Endothelial cell (in vitro differentiated cells): ENCODE measurements at regions not wholly inside any gene's neighbourhood (a gene's known extent, or its start where the extent isn't known, plus 50 kb on each side); places are given as distances from the start of the nearest gene placed in this dataset.

Source experiments
- DNase-seq: peaks from one replicate; pipeline ENCODE4 v3.0.0; 2021; ENCODE audit warnings: low spot score
- H3K27ac Mint-ChIP-seq: one replicate; pipeline ENCODE4 v1.8.0; 2021; ENCODE audit warnings: mixed read lengths, inconsistent platforms; ENCODE audit not compliant: unreplicated experiment
- H3K27me3 Mint-ChIP-seq: one replicate; pipeline ENCODE4 v1.8.0; 2021; ENCODE audit warnings: mild to moderate bottlenecking, moderate library complexity, mixed read lengths, inconsistent platforms; ENCODE audit not compliant: unreplicated experiment
- H3K36me3 Mint-ChIP-seq: one replicate; pipeline ENCODE4 v1.8.0; 2021; ENCODE audit warnings: mild to moderate bottlenecking, low read depth, mixed read lengths, inconsistent platforms; ENCODE audit not compliant: unreplicated experiment
- H3K4me1 Mint-ChIP-seq: one replicate; pipeline ENCODE4 v1.8.0; 2021; ENCODE audit warnings: mild to moderate bottlenecking, mixed read lengths, inconsistent platforms; ENCODE audit not compliant: unreplicated experiment
- H3K4me3 Mint-ChIP-seq: one replicate; pipeline ENCODE4 v1.8.0; 2021; ENCODE audit warnings: mild to moderate bottlenecking, mixed read lengths, inconsistent platforms; ENCODE audit not compliant: unreplicated experiment
- H3K9me3 Mint-ChIP-seq: one replicate; pipeline ENCODE4 v1.8.0; 2021; ENCODE audit warnings: mixed read lengths, inconsistent platforms; ENCODE audit not compliant: unreplicated experiment
- TF ChIP-seq, protein P1 (sequence below): fragments of 200-600 bp; sonication (generic); IDR thresholded peaks from one replicate; pipeline ENCODE4 v1.5.0; 2021; ENCODE audit warnings: antibody characterized with exemption; ENCODE audit not compliant: unreplicated experiment

DNA sequence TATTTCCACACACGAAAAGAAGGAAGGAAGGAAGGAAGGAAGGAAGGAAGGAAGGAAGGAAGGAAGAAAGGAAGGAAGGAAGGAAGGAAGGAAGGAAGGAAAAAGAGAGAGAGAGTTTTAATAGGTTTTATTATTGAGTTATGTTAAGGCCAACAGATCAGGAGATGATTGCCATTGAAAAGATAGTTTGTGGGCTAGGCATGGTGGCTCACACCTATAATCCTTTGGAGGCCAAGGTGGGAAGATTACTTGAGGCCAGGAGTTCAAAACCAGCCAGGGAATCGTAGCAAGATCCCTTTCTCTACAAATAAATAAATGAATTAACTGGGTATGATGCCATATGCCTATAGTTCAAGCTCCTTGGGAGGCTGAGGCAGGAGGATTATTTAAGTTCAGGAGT, 877.2 kb downstream of the TLE4 start:
- no peaks in the 10 kb centered on the region for H3K27me3 Mint-ChIP-seq
- no peaks in the 10 kb centered on the region for H3K9me3 Mint-ChIP-seq
- no peaks in the 10 kb centered on the region for H3K4me1 Mint-ChIP-seq
- no peak overlapping the region for H3K27ac Mint-ChIP-seq
- H3K4me3 Mint-ChIP-seq = no peak overlapping the region
- TF ChIP-seq, protein P1, sequence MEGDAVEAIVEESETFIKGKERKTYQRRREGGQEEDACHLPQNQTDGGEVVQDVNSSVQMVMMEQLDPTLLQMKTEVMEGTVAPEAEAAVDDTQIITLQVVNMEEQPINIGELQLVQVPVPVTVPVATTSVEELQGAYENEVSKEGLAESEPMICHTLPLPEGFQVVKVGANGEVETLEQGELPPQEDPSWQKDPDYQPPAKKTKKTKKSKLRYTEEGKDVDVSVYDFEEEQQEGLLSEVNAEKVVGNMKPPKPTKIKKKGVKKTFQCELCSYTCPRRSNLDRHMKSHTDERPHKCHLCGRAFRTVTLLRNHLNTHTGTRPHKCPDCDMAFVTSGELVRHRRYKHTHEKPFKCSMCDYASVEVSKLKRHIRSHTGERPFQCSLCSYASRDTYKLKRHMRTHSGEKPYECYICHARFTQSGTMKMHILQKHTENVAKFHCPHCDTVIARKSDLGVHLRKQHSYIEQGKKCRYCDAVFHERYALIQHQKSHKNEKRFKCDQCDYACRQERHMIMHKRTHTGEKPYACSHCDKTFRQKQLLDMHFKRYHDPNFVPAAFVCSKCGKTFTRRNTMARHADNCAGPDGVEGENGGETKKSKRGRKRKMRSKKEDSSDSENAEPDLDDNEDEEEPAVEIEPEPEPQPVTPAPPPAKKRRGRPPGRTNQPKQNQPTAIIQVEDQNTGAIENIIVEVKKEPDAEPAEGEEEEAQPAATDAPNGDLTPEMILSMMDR = no peak
- no peaks in the 10 kb centered on the region for H3K36me3 Mint-ChIP-seq
- DNase-seq = no peak

DNA sequence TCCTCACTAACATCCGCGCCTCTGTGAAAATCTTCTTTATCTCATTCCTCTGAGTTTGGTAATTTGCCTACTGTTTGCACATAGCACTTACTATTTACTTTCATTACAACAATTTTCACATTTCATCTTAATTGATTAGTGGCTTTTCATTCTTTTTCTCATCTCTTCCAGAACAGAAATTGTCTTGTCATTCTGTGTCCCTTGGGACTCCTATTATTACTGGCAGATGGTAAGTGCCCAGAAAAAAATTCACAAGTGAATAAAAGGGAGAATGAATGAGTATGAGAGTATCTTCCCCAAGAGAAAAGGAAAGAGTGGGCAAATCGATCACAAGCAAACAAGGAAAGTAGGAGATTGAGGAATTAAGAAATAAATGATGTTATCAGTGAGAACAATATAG, 876.1 kb downstream of the TLE4 start:
- H3K27me3 Mint-ChIP-seq = no peaks in the 10 kb centered on the region
- H3K4me3 Mint-ChIP-seq = no peak overlapping the region

DNA sequence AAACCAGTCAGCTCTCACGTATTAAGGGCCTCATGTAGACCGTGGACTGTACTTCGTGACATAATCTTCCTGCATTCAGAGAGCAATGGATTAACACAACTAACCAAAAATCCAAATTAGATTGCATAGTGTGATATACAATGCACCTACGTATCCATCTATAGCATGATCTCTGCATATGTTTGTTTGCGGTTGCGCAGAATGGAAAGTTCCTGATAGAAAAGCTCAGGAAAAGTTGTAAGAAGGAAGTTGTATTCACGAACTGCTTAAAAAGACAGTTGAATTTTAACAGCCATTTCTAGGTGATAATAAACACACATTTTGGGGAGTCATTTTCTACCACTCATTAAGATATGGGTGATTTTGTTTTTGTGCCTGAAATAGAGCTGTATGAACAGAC, 869.0 kb downstream of the TLE4 start:
- no peaks in the 10 kb centered on the region for H3K4me1 Mint-ChIP-seq
- no peaks in the 10 kb centered on the region for H3K36me3 Mint-ChIP-seq
- TF ChIP-seq, protein P1 = no peak
- DNase-seq = no peak
- no peak overlapping the region for H3K27ac Mint-ChIP-seq
- H3K9me3 Mint-ChIP-seq = no peaks in the 10 kb centered on the region
- no peaks in the 10 kb centered on the region for H3K27me3 Mint-ChIP-seq
- no peak overlapping the region for H3K4me3 Mint-ChIP-seq

More for the DNA sequence above, 876.1 kb downstream of the TLE4 start:
- no peaks in the 10 kb centered on the region for H3K36me3 Mint-ChIP-seq
- H3K4me1 Mint-ChIP-seq = no peaks in the 10 kb centered on the region
- TF ChIP-seq, protein P1 = no peak
- no peak overlapping the region for H3K27ac Mint-ChIP-seq
- no peaks in the 10 kb centered on the region for H3K9me3 Mint-ChIP-seq
- DNase-seq = no peak

DNA sequence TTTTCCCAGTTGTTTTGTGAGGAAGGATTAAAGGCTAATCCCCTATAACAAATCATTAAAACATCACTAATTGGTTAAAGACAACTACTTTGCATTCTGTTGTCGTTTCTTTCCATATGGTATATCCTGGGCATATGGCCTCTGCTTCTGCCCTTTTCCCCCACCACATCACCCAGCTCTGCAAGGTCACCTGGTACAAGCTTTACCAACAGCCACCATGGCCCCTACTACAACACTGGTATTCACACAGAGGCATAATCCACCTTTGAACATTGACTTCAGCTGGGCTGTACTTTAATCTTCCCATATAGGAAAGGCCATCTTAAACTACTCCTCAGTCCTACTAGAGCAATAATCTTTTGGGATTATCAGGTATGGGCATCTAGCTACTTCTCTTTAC, 866.1 kb downstream of the TLE4 start:
- Mint-ChIP-seq H3K36me3 (no peaks in the 10 kb centered on the region), H3K4me1 (no peaks in the 10 kb centered on the region), H3K9me3 (no peaks in the 10 kb centered on the region), H3K4me3 (no peak overlapping the region), H3K27ac (no peak overlapping the region), H3K27me3 (no peaks in the 10 kb centered on the region)
- TF ChIP-seq, protein P1 = no peak
- no peak for DNase-seq

DNA sequence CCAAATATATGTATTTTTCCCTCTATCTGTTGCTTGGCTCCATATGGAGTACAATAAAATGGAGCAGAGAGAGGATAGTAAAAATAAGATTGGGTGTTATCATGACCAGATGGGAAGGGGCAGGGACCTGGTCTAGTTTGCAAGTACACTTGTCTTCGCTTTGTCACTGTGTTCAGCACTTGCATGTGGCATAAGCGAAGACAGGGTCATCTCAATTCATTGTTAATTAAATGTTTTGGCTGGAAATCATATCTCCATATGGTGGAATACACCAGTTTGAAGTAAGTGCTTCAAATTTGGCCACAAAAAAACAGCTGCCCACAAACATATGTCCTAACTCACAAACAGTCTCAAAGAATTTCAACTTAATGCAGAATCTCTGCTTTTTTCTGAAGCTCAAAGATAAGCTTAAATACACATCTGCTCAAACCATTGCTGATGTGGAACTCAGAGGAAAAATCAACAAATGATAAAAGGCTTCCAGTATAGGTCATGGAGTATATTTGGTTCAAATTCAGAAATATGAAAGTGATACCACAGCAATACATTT, 865.4 kb downstream of the TLE4 start:
- no peak overlapping the region for H3K27ac Mint-ChIP-seq
- H3K4me1 Mint-ChIP-seq = no peaks in the 10 kb centered on the region
- no peaks in the 10 kb centered on the region for H3K36me3 Mint-ChIP-seq
- H3K9me3 Mint-ChIP-seq = no peaks in the 10 kb centered on the region
- no peak for DNase-seq
- H3K27me3 Mint-ChIP-seq = no peaks in the 10 kb centered on the region
- H3K4me3 Mint-ChIP-seq = no peak overlapping the region
- TF ChIP-seq, protein P1 = no peak
